Mesenchymal stem cell (in vitro differentiated cells and primary cell): ENCODE measurements at regions not wholly inside any gene's neighbourhood (a gene's known extent, or its start where the extent isn't known, plus 50 kb on each side); places are given as distances from the start of the nearest gene placed in this dataset.

Experiments used
- DNase-seq: peaks from one replicate; pipeline ENCODE4 v3.0.0-alpha.2; 2013
- H2AFZ ChIP-seq: one replicate; pipeline ENCODE4 v1.6.1; 2013; ENCODE audit warnings: low read depth, mild to moderate bottlenecking, control low read depth, inconsistent platforms, low read length, moderate library complexity
- H2AK5ac ChIP-seq: 2 replicates; pipeline ENCODE4 v1.6.1; 2013; ENCODE audit warnings: low read length, moderate library complexity, mild to moderate bottlenecking, inconsistent platforms; ENCODE audit not compliant: severe bottlenecking
- H2BK120ac ChIP-seq: one replicate; pipeline ENCODE4 v1.6.1; 2013; ENCODE audit warnings: low read depth, mild to moderate bottlenecking, inconsistent platforms, low read length, moderate library complexity
- H2BK12ac ChIP-seq, 2 experiments: one replicate each; pipeline ENCODE4 v1.6.1; 2013; ENCODE audit warnings: inconsistent platforms in 2 of 2, low read length in 2 of 2, mild to moderate bottlenecking in 2 of 2, moderate library complexity in 2 of 2, control low read depth in 1 of 2
- H2BK15ac ChIP-seq: one replicate; pipeline ENCODE4 v1.6.1; 2013; ENCODE audit warnings: mild to moderate bottlenecking, low read depth, inconsistent platforms; ENCODE audit not compliant: poor library complexity, severe bottlenecking
- H2BK5ac ChIP-seq: 2 replicates; pipeline ENCODE4 v1.6.1; 2013; ENCODE audit warnings: low read depth, mild to moderate bottlenecking, low read length, control low read depth, inconsistent platforms; ENCODE audit not compliant: poor library complexity, severe bottlenecking
- H3K14ac ChIP-seq, 2 experiments: one replicate each; pipeline ENCODE4 v1.6.1; 2013; ENCODE audit warnings: inconsistent platforms in 2 of 2, low read length in 2 of 2, control low read depth in 1 of 2, mild to moderate bottlenecking in 1 of 2, moderate library complexity in 1 of 2
- H3K18ac ChIP-seq, 2 experiments: one replicate each; pipeline ENCODE4 v1.6.1; 2013; ENCODE audit warnings: inconsistent platforms in 2 of 2, low read length in 2 of 2, control low read depth in 1 of 2, low read depth in 1 of 2, mild to moderate bottlenecking in 1 of 2
- H3K23ac ChIP-seq, 2 experiments: one replicate each; pipeline ENCODE4 v1.6.1; 2013; ENCODE audit warnings: inconsistent platforms in 2 of 2, low read length in 2 of 2, mild to moderate bottlenecking in 2 of 2, moderate library complexity in 2 of 2, control low read depth in 1 of 2
- H3K27ac ChIP-seq: 2 replicates; pipeline ENCODE4 v1.5.1; 2013; ENCODE audit warnings: mild to moderate bottlenecking, moderate library complexity, low read length, control low read depth, inconsistent platforms; ENCODE audit not compliant: poor library complexity, severe bottlenecking
- H3K27me3 ChIP-seq, 2 experiments: 2 replicates each; pipeline versions ENCODE4 v1.6.1 to v1.7.0; 2013; ENCODE audit warnings: low read length in 2 of 2, mild to moderate bottlenecking in 2 of 2, moderate library complexity in 2 of 2, control low read depth in 1 of 2, inconsistent platforms in 1 of 2; ENCODE audit not compliant: control insufficient read depth in 1 of 2, insufficient read depth in 1 of 2
- H3K36me3 ChIP-seq, 2 experiments: 2 replicates each; pipeline versions ENCODE4 v1.6.1 to v1.7.0; 2013; ENCODE audit warnings: low read length in 2 of 2, control low read depth in 1 of 2, inconsistent platforms in 1 of 2, low read depth in 1 of 2, mild to moderate bottlenecking in 1 of 2; ENCODE audit not compliant: insufficient read depth in 2 of 2, control insufficient read depth in 1 of 2
- H3K4ac ChIP-seq, 2 experiments: one replicate each; pipeline ENCODE4 v1.6.1; 2013; ENCODE audit warnings: inconsistent platforms in 2 of 2, low read length in 2 of 2, mild to moderate bottlenecking in 2 of 2, moderate library complexity in 2 of 2, control low read depth in 1 of 2, low read depth in 1 of 2
- H3K4me1 ChIP-seq: 2 replicates; pipeline ENCODE4 v1.6.1; 2013; ENCODE audit warnings: low read depth, low read length, control low read depth; ENCODE audit not compliant: control insufficient read depth, insufficient read depth
- H3K4me2 ChIP-seq: 2 replicates; pipeline ENCODE4 v1.6.1; 2013; ENCODE audit warnings: low read length, mild to moderate bottlenecking, inconsistent platforms; ENCODE audit not compliant: poor library complexity, severe bottlenecking
- H3K4me3 ChIP-seq, 2 experiments: 2 replicates each; pipeline versions ENCODE4 v1.5.1 to v1.7.0; 2013; ENCODE audit warnings: low read length in 2 of 2, mild to moderate bottlenecking in 2 of 2, control low read depth in 1 of 2, low read depth in 1 of 2; ENCODE audit not compliant: insufficient read depth in 1 of 2
- H3K79me1 ChIP-seq: replicated peaks from 2 replicates; pipeline ENCODE4 v1.6.1; 2013; ENCODE audit warnings: mild to moderate bottlenecking, control low read depth, low read length, inconsistent platforms; ENCODE audit not compliant: poor library complexity, severe bottlenecking
- H3K9ac ChIP-seq: 2 replicates; pipeline ENCODE4 v1.7.0; 2013; ENCODE audit warnings: mild to moderate bottlenecking, low read length, moderate library complexity
- H3K9me3 ChIP-seq: 2 replicates; pipeline ENCODE4 v1.7.0; 2013; ENCODE audit warnings: mild to moderate bottlenecking, low read length; ENCODE audit not compliant: control insufficient read depth
- H4K8ac ChIP-seq: one replicate; pipeline ENCODE4 v1.6.1; 2013; ENCODE audit warnings: inconsistent platforms, mild to moderate bottlenecking, low read length, moderate library complexity
- H4K91ac ChIP-seq: one replicate; pipeline ENCODE4 v1.6.1; 2013; ENCODE audit warnings: mild to moderate bottlenecking, low read length, inconsistent platforms
- WGBS: methylation state at CpG from one replicate; pipeline ENCODE4 v1.1.7; 2013; ENCODE audit warnings: mixed read lengths; 5-methylcytosine and 5-hydroxymethylcytosine counted together

- Histone ChIP-seq H3K9me3 (no peaks in the 10 kb centered on the region), H3K79me1 (no peaks in the 10 kb centered on the region), H3K4me1 (no peaks in the 10 kb centered on the region), H2BK5ac (no peak overlapping the region), H4K91ac (no peak overlapping the region), H3K4me2 (no peak overlapping the region), H3K36me3 (no peaks in the 10 kb centered on the region), H2BK12ac (no peak overlapping the region), H3K27ac (no peak overlapping the region), H2BK15ac (no peak overlapping the region), H3K23ac (no peak overlapping the region), H2AK5ac (no peak overlapping the region), H3K9ac (no peak overlapping the region), H3K18ac (no peak overlapping the region), H2AFZ (no peak overlapping the region), H3K27me3 (no peaks in the 10 kb centered on the region), H3K4ac (no peak overlapping the region), H3K4me3 (no peak overlapping the region), H4K8ac (no peak overlapping the region), H3K14ac (no peak overlapping the region), H2BK120ac (no peak overlapping the region)
- DNase-seq: no peak
Measured at GRCh38 chr6:120112980-120113379, 763.4 kb upstream of the MAN1A1 start.

DNA sequence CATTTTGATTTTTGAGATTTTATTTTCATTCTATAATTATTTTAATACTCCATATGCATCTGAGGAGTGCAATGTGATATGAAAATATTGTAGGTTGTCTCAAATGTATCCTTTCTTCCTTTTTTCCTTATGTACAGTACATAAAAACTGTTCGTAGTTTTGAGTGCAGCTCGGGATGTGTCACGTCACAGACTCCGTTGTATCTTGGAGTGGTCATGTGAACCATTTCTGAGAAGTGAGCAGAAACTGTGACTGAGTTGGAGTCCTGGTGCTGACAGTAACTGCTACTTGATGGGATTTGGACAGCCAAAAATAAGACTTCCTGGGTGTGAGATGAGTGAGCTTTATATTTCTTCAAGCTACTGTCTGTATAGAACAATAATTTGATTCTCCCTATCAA, 761.4 kb upstream of the MAN1A1 start:
- H3K27me3 ChIP-seq: no peaks in the 10 kb centered on the region
- H4K8ac ChIP-seq: no peak overlapping the region
- no peaks in the 10 kb centered on the region for H3K79me1 ChIP-seq
- no peak overlapping the region for H2BK120ac ChIP-seq
- no peak overlapping the region for H2AK5ac ChIP-seq
- H3K36me3 ChIP-seq: no peaks in the 10 kb centered on the region
- no peak overlapping the region for H2AFZ ChIP-seq
- no peak overlapping the region for H2BK12ac ChIP-seq
- WGBS: 95% methylated on average over 4 of the region's 4 CpGs
- H4K91ac ChIP-seq: no peak overlapping the region
- no peak overlapping the region for H3K27ac ChIP-seq
- H3K4ac ChIP-seq: no peak overlapping the region
- no peak overlapping the region for H3K14ac ChIP-seq
- no peak overlapping the region for H3K18ac ChIP-seq
- H3K4me1 ChIP-seq: no peaks in the 10 kb centered on the region
- H3K4me3 ChIP-seq: no peak overlapping the region
- H3K23ac ChIP-seq: no peak overlapping the region
- H3K9ac ChIP-seq: no peak overlapping the region
- peaks cover 2% of the 10 kb centered on the region for H3K9me3 ChIP-seq
- no peak overlapping the region for H3K4me2 ChIP-seq
- H2BK15ac ChIP-seq: no peak overlapping the region
- no peak for DNase-seq
- H2BK5ac ChIP-seq: no peak overlapping the region

- peaks cover 3% of the 10 kb centered on the region for H3K9me3 ChIP-seq
- no peak overlapping the region for H3K23ac ChIP-seq
- no peak overlapping the region for H2AK5ac ChIP-seq
- H2BK5ac ChIP-seq: no peak overlapping the region
- H3K27me3 ChIP-seq: no peaks in the 10 kb centered on the region
- no peak overlapping the region for H3K4me3 ChIP-seq
- H2BK15ac ChIP-seq: no peak overlapping the region
- no peak overlapping the region for H2AFZ ChIP-seq
- H2BK120ac ChIP-seq: no peak overlapping the region
- DNase-seq: no peak
- H2BK12ac ChIP-seq: no peak overlapping the region
- WGBS: 95% methylated on average over 1 of the region's 1 CpG
- H3K27ac ChIP-seq: no peak overlapping the region
- H4K8ac ChIP-seq: no peak overlapping the region
- H4K91ac ChIP-seq: no peak overlapping the region
- no peaks in the 10 kb centered on the region for H3K4me1 ChIP-seq
- no peak overlapping the region for H3K18ac ChIP-seq
- no peaks in the 10 kb centered on the region for H3K36me3 ChIP-seq
- no peak overlapping the region for H3K14ac ChIP-seq
- no peak overlapping the region for H3K4me2 ChIP-seq
- H3K9ac ChIP-seq: no peak overlapping the region
- H3K79me1 ChIP-seq: no peaks in the 10 kb centered on the region
- H3K4ac ChIP-seq: no peak overlapping the region
Measured at GRCh38 chr6:120108061-120108795, 758.7 kb upstream of the MAN1A1 start.

DNA sequence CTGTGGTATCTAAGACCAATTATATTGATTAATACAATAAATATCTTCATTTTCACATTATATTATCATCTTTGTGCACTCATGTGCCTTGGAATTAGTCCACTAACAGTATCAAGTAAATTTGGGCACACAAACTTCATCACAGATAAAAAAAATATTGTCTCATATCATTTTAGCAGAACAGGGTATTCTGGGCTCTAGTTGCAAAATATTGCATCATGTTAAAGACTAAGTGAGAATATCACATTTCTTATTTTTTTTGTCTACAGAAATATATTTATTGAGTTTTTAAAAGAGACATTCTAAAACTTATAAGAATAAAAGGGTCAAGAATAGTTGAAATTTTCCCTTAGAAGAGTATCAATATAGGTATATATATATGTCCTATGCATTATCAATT, 754.1 kb upstream of the MAN1A1 start:
- Histone ChIP-seq H2BK15ac (no peak overlapping the region), H2AK5ac (no peak overlapping the region), H2BK5ac (no peak overlapping the region), H2BK12ac (no peak overlapping the region), H3K36me3 (no peaks in the 10 kb centered on the region), H3K27me3 (no peaks in the 10 kb centered on the region), H4K8ac (no peak overlapping the region), H3K4me3 (no peak overlapping the region), H3K4me1 (no peaks in the 10 kb centered on the region), H3K23ac (no peak overlapping the region), H3K18ac (no peak overlapping the region), H3K79me1 (no peaks in the 10 kb centered on the region), H3K4me2 (no peak overlapping the region), H3K4ac (no peak overlapping the region), H2BK120ac (no peak overlapping the region), H3K9ac (no peak overlapping the region), H2AFZ (no peak overlapping the region), H3K14ac (no peak overlapping the region), H3K9me3 (peaks cover 3% of the 10 kb centered on the region), H4K91ac (no peak overlapping the region), H3K27ac (no peak overlapping the region)
- DNase-seq: no peak
